Fibroblast of the conjunctiva (primary cell): ENCODE measurements at regions not wholly inside any gene's neighbourhood (a gene's known extent, or its start where the extent isn't known, plus 50 kb on each side); places are given as distances from the start of the nearest gene placed in this dataset.
"Not testable (repeated sequence)": the region's sequence is repeated elsewhere in the genome, so short reads cannot be mapped to it uniquely, and the experiment has no call there.

Source experiments
- DNase-seq: peaks from one replicate; pipeline ENCODE4 v3.0.0-alpha.2; 2010; ENCODE audit warnings: low read depth

DNA sequence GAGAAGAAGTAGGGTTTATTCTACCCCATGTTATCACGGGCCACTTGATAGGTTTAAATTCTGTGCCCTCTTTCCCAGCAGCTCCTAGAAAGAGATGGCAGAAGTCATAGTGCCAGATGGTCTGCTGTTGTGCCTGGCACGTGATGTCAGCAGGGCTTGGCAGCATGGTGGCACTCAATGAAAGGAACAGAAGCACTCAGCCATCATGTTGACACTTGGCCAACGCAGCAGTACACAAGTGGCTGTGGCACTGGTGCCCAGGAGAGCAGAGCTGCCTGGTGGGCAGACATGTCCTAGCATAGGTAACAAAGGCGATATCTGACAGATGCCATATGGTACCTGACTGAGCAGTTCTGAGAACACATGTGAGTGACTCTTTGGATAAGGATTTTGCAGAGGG is 796.4 kb upstream of the ACO1 start:
- no peak for DNase-seq

- DNase-seq: no peak
These were observed 795.7 kb upstream of the ACO1 start for GRCh38 chr9:31588756-31589155.

GRCh38 chr9:31590091-31590490 is 794.4 kb upstream of the ACO1 start:
- no peak for DNase-seq

- not testable (repeated sequence) for DNase-seq
These were observed 787.4 kb upstream of the ACO1 start for GRCh38 chr9:31597086-31597485.

DNA sequence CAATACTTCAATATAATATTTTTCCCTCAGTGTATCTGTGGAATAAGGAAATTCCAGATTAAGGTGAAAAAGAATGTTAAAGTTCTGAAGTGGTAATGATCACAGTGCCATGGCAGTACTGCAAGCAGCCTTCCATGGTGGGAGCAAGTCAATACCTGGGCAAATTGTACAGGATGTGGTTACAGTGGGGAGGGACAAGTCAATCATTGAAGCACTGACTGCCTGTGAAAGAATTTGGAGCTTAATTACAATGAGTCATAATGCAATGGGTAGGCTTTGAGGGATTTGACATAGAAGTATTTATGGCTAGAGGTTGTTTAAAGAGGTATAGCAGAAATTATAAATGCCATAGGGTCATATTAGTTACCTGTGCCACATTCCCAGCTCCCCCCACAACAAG is 786.5 kb upstream of the ACO1 start:
- no peak for DNase-seq

GRCh38 chr9:31601666-31602065 is 782.8 kb upstream of the ACO1 start:
- DNase-seq: no peak

DNA sequence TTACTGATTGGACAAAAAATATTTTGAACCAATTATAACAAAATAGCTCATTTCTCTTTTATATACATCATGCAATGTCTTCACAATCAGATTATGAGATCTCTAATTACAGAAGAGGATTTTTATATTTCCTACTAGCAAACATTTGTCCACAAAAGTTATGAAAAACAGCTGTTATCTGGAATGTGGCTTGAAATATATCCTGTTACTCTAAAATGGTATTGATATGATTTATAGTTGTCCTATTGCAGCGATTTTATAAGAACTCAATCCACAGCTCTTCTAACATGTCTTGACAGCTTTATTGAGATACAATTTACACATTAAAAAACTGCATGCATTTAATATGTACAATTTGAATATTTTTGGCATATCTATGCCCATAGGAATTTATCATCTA is 779.9 kb upstream of the ACO1 start:
- no peak for DNase-seq

- DNase-seq: no peak
These were observed 779.3 kb upstream of the ACO1 start for GRCh38 chr9:31605164-31605563.

DNA sequence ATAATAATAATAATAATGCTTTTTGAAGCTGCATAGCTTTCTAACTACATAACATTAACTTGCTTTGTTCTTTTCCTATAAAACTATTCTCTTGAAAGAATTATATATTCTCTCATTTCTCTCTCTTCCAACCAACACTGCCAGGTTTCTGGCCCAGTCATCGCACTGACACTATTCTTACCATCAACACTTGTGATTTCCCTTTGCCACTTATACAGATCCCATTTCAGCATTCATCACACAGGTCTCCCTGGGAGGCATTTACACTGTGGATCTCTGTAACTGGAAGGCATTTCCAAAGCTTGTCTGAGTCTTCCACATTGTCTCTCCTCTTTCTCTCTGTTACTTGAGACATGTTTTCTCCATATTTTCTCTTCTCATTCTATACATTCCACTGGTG is 777.8 kb upstream of the ACO1 start:
- DNase-seq: no peak

DNA sequence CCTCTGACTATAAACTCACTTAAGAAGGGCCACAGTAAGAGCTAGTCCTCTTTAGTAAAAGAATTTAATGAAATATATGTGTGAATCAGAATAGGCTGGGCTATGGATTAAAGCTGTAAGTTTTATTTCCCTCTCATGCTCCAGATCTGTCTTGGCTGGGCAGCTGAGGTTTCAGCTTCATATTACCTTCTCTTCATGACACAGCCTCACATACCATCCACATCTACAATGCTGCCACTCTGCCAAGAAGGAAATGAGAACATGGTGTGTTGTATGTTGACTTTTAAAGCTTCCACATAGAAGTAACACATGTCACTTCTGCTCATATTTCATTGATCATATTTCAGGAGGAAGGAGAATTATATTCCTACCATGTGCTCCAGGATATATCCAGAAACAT is 776.0 kb upstream of the ACO1 start:
- DNase-seq: peak; percentile 14

GRCh38 chr9:31608881-31609280 is 775.6 kb upstream of the ACO1 start:
- no peak for DNase-seq

DNA sequence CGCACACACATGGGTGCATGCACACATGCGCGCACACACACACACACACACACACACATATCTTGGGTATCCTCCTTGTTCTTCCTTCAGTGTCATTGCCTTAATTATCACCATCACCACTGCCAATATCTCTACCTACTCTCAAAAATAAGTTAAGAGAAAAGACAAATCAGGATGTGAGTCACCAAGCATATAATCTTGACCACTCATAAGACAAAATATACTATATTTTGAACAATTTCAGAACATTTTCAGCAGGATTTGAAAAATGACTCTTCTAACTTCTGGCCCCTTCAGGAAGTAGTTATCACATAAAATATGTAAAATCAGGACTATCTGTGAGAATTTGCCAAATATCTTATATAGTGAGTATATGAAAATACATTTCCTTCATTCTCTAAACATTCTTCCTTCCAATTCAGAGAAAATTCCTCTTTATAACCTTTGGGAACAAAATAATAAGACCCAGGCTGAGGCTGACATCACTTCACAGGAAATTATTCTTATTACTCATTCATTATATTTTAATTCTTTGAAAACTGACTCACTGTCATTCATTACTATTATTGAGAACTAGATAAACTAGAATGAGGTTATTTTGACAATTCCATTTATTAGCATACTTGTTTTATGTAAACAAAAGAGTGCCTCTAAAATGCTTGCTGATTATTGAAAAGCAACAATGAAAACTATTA is 772.0 kb upstream of the ACO1 start:
- DNase-seq: no peak

- DNase-seq: no peak
These were observed 768.5 kb upstream of the ACO1 start for GRCh38 chr9:31615966-31616365.

- DNase-seq: no peak
These were observed 760.9 kb upstream of the ACO1 start for GRCh38 chr9:31623511-31623910.

- no peak for DNase-seq
These were observed 755.2 kb upstream of the ACO1 start for GRCh38 chr9:31629292-31629691.

GRCh38 chr9:31637265-31637664 is 747.2 kb upstream of the ACO1 start:
- no peak for DNase-seq

GRCh38 chr9:31637861-31638260 is 746.6 kb upstream of the ACO1 start:
- no peak for DNase-seq

- DNase-seq: no peak
These were observed 745.0 kb upstream of the ACO1 start for GRCh38 chr9:31639451-31639850.

- DNase-seq: no peak
These were observed 715.1 kb upstream of the ACO1 start for GRCh38 chr9:31669311-31669710.

GRCh38 chr9:31671011-31671410 is 713.4 kb upstream of the ACO1 start:
- no peak for DNase-seq

DNA sequence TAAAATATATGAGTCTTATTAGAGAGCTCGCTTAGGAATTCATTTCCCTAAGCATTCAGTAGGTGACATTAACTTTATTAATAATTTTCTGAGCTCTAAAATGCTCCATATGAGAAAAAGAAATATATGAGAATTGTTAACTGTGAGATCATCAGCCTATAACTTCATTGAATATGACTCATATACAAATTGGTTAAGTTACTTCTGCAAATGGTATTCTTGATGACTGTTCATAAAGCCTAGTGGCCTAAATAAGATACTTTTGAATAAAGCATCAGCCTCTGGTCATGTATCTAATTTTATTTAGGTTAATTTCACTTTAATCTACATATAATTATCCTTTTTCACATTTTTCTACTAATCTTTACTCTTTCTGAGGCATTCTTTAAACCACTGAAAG is 710.2 kb upstream of the ACO1 start:
- DNase-seq: no peak

DNA sequence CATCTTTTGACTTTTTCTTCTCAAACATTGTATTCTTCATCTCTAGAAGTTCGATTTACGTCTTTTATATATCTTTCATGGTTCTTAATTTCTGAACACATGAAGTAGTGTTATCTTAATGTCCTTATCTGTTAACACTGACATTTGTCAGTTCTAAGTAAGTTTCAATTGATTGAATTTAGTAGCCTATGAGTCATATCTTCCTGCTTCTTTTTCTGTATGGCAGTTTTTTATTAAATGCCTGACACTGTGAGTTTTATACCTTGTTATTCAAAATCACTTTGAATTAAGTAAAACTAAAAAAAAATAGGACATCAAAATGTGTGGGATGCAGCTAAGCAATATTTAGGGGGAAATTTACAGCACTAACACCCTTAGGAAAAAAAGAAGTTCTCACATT is 707.0 kb upstream of the ACO1 start:
- DNase-seq: no peak

GRCh38 chr9:31677877-31678276 is 706.6 kb upstream of the ACO1 start:
- DNase-seq: no peak

GRCh38 chr9:31683116-31683515 is 701.3 kb upstream of the ACO1 start:
- DNase-seq: no peak

DNA sequence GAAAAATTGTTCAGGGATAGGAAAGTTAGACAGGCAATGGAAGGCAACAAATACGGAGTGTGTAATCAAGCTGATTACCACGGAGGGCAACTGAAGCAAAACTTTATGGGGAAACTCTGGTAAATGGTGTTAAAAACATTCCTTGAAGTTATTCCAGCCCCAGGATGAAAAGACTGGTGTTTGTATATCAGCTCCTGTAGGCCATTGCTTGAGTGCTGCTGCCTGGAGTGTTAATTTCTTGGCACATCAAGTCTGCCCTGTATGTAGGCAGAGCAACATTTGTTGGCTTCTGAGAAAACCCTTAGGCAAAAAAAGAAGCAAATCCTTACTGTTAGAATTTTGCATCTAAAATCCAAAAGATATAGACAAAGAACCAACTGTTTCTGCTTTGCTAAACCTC is 686.5 kb upstream of the ACO1 start:
- no peak for DNase-seq
